Smooth muscle cell (in vitro differentiated cells): ENCODE measurements at regions not wholly inside any gene's neighbourhood (a gene's known extent, or its start where the extent isn't known, plus 50 kb on each side); places are given as distances from the start of the nearest gene placed in this dataset.

Experiments used
- DNase-seq: peaks from one replicate; lab custom pipeline; 2025; ENCODE audit not compliant: unreplicated experiment; lab: John Stamatoyannopoulos, UW
- H2AFZ ChIP-seq: fragments of 200-600 bp; sonication (generic); 2 replicates; pipeline ENCODE4 v1.6.0; 2016; ENCODE audit warnings: antibody characterized with exemption, low read depth, mild to moderate bottlenecking
- H3F3A ChIP-seq: fragments of 200-600 bp; sonication (generic); 2 replicates; pipeline ENCODE4 v1.6.0; 2017; ENCODE audit warnings: antibody characterized with exemption, low read depth
- H3K27ac ChIP-seq: fragments of 200-600 bp; sonication (generic); 2 replicates; pipeline ENCODE4 v1.5.1; 2016; ENCODE audit warnings: low read depth, mild to moderate bottlenecking
- H3K27me3 ChIP-seq: fragments of 200-600 bp; sonication (generic); 2 replicates; pipeline ENCODE4 v1.6.1; 2016; ENCODE audit warnings: low read depth, mild to moderate bottlenecking
- H3K36me3 ChIP-seq: fragments of 200-600 bp; sonication (generic); 2 replicates; pipeline ENCODE4 v1.5.1; 2016; ENCODE audit warnings: low read depth
- H3K4me1 ChIP-seq: fragments of 200-600 bp; sonication (generic); 2 replicates; pipeline ENCODE4 v1.5.1; 2016; ENCODE audit warnings: low read depth
- H3K4me2 ChIP-seq: fragments of 200-600 bp; sonication (generic); 2 replicates; pipeline ENCODE4 v1.6.0; 2016; ENCODE audit warnings: mild to moderate bottlenecking
- H3K4me3 ChIP-seq: fragments of 200-600 bp; sonication (generic); 2 replicates; pipeline ENCODE4 v1.5.1; 2016; ENCODE audit warnings: mild to moderate bottlenecking
- H3K79me2 ChIP-seq: fragments of 200-600 bp; sonication (generic); 2 replicates; pipeline ENCODE4 v1.6.0; 2016; ENCODE audit warnings: low read depth, mild to moderate bottlenecking
- H3K9ac ChIP-seq: fragments of 200-600 bp; sonication (generic); 2 replicates; pipeline ENCODE4 v1.6.0; 2016; ENCODE audit warnings: low read depth
- H3K9me3 ChIP-seq: fragments of 200-600 bp; sonication (generic); replicated peaks from 2 replicates; pipeline ENCODE4 v1.5.1; 2016; ENCODE audit warnings: low read depth
- H4K20me1 ChIP-seq: fragments of 200-600 bp; sonication (generic); 2 replicates; pipeline ENCODE4 v1.6.0; 2016; ENCODE audit warnings: low read depth
- CTCF ChIP-seq: fragments of 200-600 bp; sonication (generic); IDR thresholded peaks from 2 replicates; pipeline ENCODE4 v1.5.1; 2017; ENCODE audit warnings: borderline replicate concordance, mild to moderate bottlenecking, antibody characterized with exemption; ENCODE audit not compliant: insufficient read depth, poor library complexity, severe bottlenecking
- WGBS: methylation state at CpG from one replicate; pipeline ENCODE4 v1.1.7; 2016; ENCODE audit warnings: low lambda C conversion rate; 5-methylcytosine and 5-hydroxymethylcytosine counted together

DNA sequence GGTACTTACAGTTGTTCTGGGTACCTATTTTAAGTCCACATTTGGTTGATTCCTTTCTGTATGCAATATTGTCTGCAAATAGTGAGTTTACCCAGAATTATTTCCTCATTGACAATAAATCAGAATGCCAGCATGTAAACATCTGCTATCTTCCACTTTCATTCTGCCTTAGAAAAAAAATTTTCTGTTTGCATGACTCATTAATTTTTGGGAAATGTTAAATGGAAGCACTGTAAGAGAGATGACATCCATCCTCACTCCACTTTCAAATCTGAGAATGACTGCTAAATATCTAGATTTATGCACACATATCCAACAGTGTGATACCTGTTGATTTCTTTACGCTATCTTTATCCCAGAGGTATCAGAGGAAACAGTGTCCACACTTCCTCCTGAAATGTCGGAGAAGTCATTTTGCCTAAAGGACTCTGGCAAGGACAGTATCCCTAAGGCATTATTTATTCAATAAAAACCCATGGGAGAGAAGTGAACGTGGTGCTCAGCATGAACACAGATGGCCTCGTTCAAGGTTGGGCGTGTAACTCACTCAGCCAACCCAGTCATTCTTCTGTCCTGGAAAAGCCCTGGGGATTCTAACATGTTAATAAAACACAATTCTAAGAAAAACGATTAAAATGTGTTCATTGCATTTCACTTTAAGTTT, 780.9 kb downstream of the QKI start:
- WGBS = 92% methylated on average over 6 of the region's 6 CpGs
- no peaks in the 10 kb centered on the region for H3K4me1 ChIP-seq
- H2AFZ ChIP-seq = no peak overlapping the region
- no peaks in the 10 kb centered on the region for H3K36me3 ChIP-seq
- no peak overlapping the region for H3K9ac ChIP-seq
- no peak overlapping the region for H3K27ac ChIP-seq
- no peaks in the 10 kb centered on the region for H4K20me1 ChIP-seq
- no peak for TF ChIP-seq CTCF
- H3F3A ChIP-seq = no peaks in the 10 kb centered on the region
- no peaks in the 10 kb centered on the region for H3K9me3 ChIP-seq
- no peak overlapping the region for H3K4me3 ChIP-seq
- H3K27me3 ChIP-seq = no peaks in the 10 kb centered on the region
- H3K79me2 ChIP-seq = no peaks in the 10 kb centered on the region
- DNase-seq = no peak
- H3K4me2 ChIP-seq = no peak overlapping the region

DNA sequence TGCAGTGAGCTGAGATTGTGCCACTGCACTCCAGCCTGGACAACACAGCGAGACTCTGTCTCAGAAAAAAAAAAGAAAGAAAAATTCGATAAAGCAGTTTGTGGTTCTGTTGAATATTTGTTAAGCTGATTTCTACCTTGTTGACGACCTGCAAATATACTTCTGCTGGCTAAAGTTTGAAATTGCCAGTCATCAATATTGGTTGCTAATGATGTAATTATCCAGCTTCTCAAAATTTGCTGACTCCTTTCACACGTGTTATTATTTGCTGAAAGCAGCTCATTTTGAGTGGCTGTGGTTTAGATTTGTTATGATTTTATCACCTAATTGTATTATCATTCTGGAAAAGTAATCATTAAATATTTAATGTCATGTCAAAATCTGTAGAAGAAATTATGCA, 774.3 kb downstream of the QKI start:
- H3K27ac ChIP-seq = no peak overlapping the region
- H3K4me2 ChIP-seq = no peak overlapping the region
- H3K9me3 ChIP-seq = no peaks in the 10 kb centered on the region
- no peak for TF ChIP-seq CTCF
- no peak overlapping the region for H3K4me3 ChIP-seq
- no peaks in the 10 kb centered on the region for H3F3A ChIP-seq
- no peaks in the 10 kb centered on the region for H3K27me3 ChIP-seq
- no peak overlapping the region for H3K9ac ChIP-seq
- no peaks in the 10 kb centered on the region for H4K20me1 ChIP-seq
- WGBS = 94% methylated on average over 4 of the region's 4 CpGs
- H3K4me1 ChIP-seq = no peaks in the 10 kb centered on the region
- H3K36me3 ChIP-seq = no peaks in the 10 kb centered on the region
- no peak overlapping the region for H2AFZ ChIP-seq
- no peaks in the 10 kb centered on the region for H3K79me2 ChIP-seq
- no peak for DNase-seq

DNA sequence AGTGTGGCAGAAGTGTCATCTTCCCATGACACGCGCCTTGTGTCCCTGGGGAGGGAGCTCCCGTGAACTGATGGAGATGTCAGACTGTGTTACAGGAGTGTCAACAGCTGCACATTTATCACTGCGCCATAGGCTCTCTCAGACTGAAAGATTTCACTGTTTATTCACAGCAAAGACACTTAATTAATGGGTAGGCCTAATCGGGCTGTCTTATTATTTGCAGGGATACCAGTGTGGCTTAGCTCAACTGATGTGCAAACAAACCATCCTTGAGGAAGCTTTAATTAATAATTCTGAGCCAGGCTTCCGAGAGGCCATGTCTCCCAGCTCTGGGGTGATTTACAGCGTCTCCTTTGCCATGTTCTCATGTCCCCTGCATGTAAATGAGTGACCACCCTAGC, 771.0 kb downstream of the QKI start:
- H3K27ac ChIP-seq = no peak overlapping the region
- H3K9ac ChIP-seq = no peak overlapping the region
- no peaks in the 10 kb centered on the region for H3K27me3 ChIP-seq
- peak overlapping the region; percentile 7 for H2AFZ ChIP-seq
- DNase-seq = no peak
- H3K9me3 ChIP-seq = no peaks in the 10 kb centered on the region
- no peaks in the 10 kb centered on the region for H3F3A ChIP-seq
- H3K4me2 ChIP-seq = peak overlapping the region; percentile 38
- H4K20me1 ChIP-seq = no peaks in the 10 kb centered on the region
- H3K4me3 ChIP-seq = no peak overlapping the region
- H3K79me2 ChIP-seq = no peaks in the 10 kb centered on the region
- H3K4me1 ChIP-seq = no peaks in the 10 kb centered on the region
- WGBS = 34% methylated on average over 7 of the region's 7 CpGs
- no peaks in the 10 kb centered on the region for H3K36me3 ChIP-seq
- no peak for TF ChIP-seq CTCF

GRCh38 chr6:164184410-164184809, 769.9 kb downstream of the QKI start:
- no peaks in the 10 kb centered on the region for H3K27me3 ChIP-seq
- no peaks in the 10 kb centered on the region for H3K4me1 ChIP-seq
- no peaks in the 10 kb centered on the region for H4K20me1 ChIP-seq
- no peaks in the 10 kb centered on the region for H3F3A ChIP-seq
- no peak overlapping the region for H3K27ac ChIP-seq
- DNase-seq = no peak
- no peak for TF ChIP-seq CTCF
- H3K9ac ChIP-seq = no peak overlapping the region
- WGBS = 85% methylated on average over 4 of the region's 4 CpGs
- H3K4me3 ChIP-seq = no peak overlapping the region
- no peak overlapping the region for H2AFZ ChIP-seq
- no peak overlapping the region for H3K4me2 ChIP-seq
- no peaks in the 10 kb centered on the region for H3K79me2 ChIP-seq
- no peaks in the 10 kb centered on the region for H3K36me3 ChIP-seq
- no peaks in the 10 kb centered on the region for H3K9me3 ChIP-seq
